ENCODE measurements at regions not wholly inside any gene's neighbourhood (a gene's known extent, or its start where the extent isn't known, plus 50 kb on each side); places are given as distances from the start of the nearest gene placed in this dataset.

DNA sequence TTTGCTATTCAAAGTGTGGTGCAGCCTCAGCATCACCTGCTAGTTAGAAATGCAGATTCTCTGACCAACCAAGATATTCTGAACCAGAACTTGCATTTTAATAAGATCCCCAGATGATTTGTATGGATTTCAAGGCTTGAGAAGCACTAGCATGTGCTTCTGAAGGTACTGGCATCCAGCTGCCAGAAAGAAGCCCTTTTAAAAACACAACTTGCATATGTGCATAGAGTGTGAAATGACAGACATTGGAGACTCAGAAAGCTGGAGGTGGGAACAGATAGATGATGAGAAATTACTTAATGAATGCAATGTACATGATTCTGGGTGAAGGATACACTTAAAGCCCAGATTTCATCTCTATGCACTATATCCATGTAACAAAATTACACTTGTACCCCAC lies 409.3 kb upstream of the SPTLC3 start:
- TF ChIP-seq, protein P1, sequence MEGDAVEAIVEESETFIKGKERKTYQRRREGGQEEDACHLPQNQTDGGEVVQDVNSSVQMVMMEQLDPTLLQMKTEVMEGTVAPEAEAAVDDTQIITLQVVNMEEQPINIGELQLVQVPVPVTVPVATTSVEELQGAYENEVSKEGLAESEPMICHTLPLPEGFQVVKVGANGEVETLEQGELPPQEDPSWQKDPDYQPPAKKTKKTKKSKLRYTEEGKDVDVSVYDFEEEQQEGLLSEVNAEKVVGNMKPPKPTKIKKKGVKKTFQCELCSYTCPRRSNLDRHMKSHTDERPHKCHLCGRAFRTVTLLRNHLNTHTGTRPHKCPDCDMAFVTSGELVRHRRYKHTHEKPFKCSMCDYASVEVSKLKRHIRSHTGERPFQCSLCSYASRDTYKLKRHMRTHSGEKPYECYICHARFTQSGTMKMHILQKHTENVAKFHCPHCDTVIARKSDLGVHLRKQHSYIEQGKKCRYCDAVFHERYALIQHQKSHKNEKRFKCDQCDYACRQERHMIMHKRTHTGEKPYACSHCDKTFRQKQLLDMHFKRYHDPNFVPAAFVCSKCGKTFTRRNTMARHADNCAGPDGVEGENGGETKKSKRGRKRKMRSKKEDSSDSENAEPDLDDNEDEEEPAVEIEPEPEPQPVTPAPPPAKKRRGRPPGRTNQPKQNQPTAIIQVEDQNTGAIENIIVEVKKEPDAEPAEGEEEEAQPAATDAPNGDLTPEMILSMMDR (IDR thresholded peaks at IDR 0.05), result no peak
- no peak for TF ChIP-seq EZH2 (IDR thresholded peaks at IDR 0.05)
